H1 (cell line): ENCODE measurements at regions not wholly inside any gene's neighbourhood (a gene's known extent, or its start where the extent isn't known, plus 50 kb on each side); places are given as distances from the start of the nearest gene placed in this dataset.

Experiments used
- CTCF ChIA-PET: fragments of 300-600 bp; sonication (Branson Sonifier 250); formaldehyde crosslinking; loops from one replicate; lab custom pipeline; 2021; ENCODE audit not compliant: partially characterized antibody; lab: Charles Lee
- POLR2A ChIA-PET: fragments of 300-600 bp; sonication (Branson Sonifier 250); formaldehyde crosslinking; loops from one replicate; lab custom pipeline; 2021; ENCODE audit warnings: inconsistent platforms; ENCODE audit not compliant: partially characterized antibody; lab: Charles Lee
- DNase-seq, 2 experiments: peaks; one replicate each; pipeline versions ENCODE4 v3.0.0 to v3.0.0-alpha.2; 2010 to 2022; ENCODE audit warnings: low spot score in 2 of 2, low read depth in 1 of 2, mixed read lengths in 1 of 2
- FAIRE-seq: peaks from 2 replicates; lab custom pipeline; 2011; peaks lifted over from hg19 to GRCh38; lab: Jason Lieb, UNC
- H2AFZ ChIP-seq: 2 replicates; pipeline ENCODE4 v1.8.1; 2012; ENCODE audit warnings: low read length, inconsistent platforms
- H2AK5ac ChIP-seq: 2 replicates; pipeline ENCODE4 v1.6.1; 2013; ENCODE audit warnings: low read depth, low read length
- H2BK120ac ChIP-seq: replicated peaks from 2 replicates; pipeline ENCODE3; 2013; ENCODE audit warnings: low read depth, low read length, inconsistent platforms
- H2BK12ac ChIP-seq: 2 replicates; pipeline ENCODE4 v1.6.1; 2013; ENCODE audit warnings: low read depth, low read length
- H2BK15ac ChIP-seq: 2 replicates; pipeline ENCODE4 v1.6.1; 2013; ENCODE audit warnings: low read length
- H2BK20ac ChIP-seq: 2 replicates; pipeline ENCODE4 v1.6.1; 2013; ENCODE audit warnings: low read length
- H2BK5ac ChIP-seq: 2 replicates; pipeline ENCODE4 v1.6.1; 2013; ENCODE audit warnings: low read depth, low read length
- H3K14ac ChIP-seq: 2 replicates; pipeline ENCODE4 v1.6.1; 2013; ENCODE audit warnings: inconsistent platforms; ENCODE audit not compliant: insufficient read length
- H3K18ac ChIP-seq: 2 replicates; pipeline ENCODE4 v1.6.1; 2013; ENCODE audit warnings: low read length; ENCODE audit errors: extremely low read depth
- H3K23ac ChIP-seq: 2 replicates; pipeline ENCODE4 v1.6.1; 2013; ENCODE audit warnings: inconsistent platforms; ENCODE audit not compliant: insufficient read length
- H3K23me2 ChIP-seq: 2 replicates; pipeline ENCODE4 v1.6.1; 2013; ENCODE audit warnings: low read depth, low read length
- H3K27ac ChIP-seq: 2 replicates; pipeline ENCODE4 v1.6.1; 2011; ENCODE audit warnings: low read depth, low read length, inconsistent platforms
- H3K27me3 ChIP-seq, 4 experiments: replicated peaks in 1 of 4; 1 replicate in 1 of 4; 2 replicates in 3 of 4; pipeline versions ENCODE4 v1.6.1 to v1.8.1; 2011 to 2013; ENCODE audit warnings: low read length in 3 of 4, mild to moderate bottlenecking in 3 of 4, inconsistent platforms in 2 of 4, mixed read lengths in 2 of 4, moderate library complexity in 1 of 4; ENCODE audit not compliant: control insufficient read depth in 3 of 4, insufficient read depth in 3 of 4; ENCODE audit errors: extremely low read depth in 1 of 4
- H3K36me3 ChIP-seq, 4 experiments: 2 replicates each; pipeline versions ENCODE4 v1.6.1 to v1.8.1; 2011 to 2013; ENCODE audit warnings: mild to moderate bottlenecking in 4 of 4, low read length in 3 of 4, moderate library complexity in 2 of 4, control low read depth in 1 of 4, inconsistent platforms in 1 of 4; ENCODE audit not compliant: insufficient read depth in 4 of 4, control insufficient read depth in 2 of 4
- H3K4ac ChIP-seq: replicated peaks from 2 replicates; pipeline ENCODE3; 2013; ENCODE audit warnings: low read length, low read depth, mixed read lengths, inconsistent platforms; ENCODE audit not compliant: insufficient read length
- H3K4me1 ChIP-seq, 4 experiments: replicated peaks in 1 of 4; 1 replicate in 1 of 4; 2 replicates in 3 of 4; pipeline versions ENCODE4 v1.6.1 to v1.8.1; 2011 to 2013; ENCODE audit warnings: low read length in 3 of 4, inconsistent platforms in 2 of 4, mixed read lengths in 1 of 4; ENCODE audit not compliant: insufficient read depth in 4 of 4, control insufficient read depth in 3 of 4
- H3K4me2 ChIP-seq, 2 experiments: 2 replicates each; pipeline versions ENCODE4 v1.6.1 to v1.8.1; 2011 to 2013; ENCODE audit warnings: low read depth in 2 of 2, low read length in 2 of 2, control low read depth in 1 of 2, inconsistent platforms in 1 of 2, mild to moderate bottlenecking in 1 of 2; ENCODE audit not compliant: insufficient read depth in 1 of 2
- H3K4me3 ChIP-seq, 4 experiments: fragments of 200-600, 300-600 bp in 1 of 4; sonication (generic), shearing (Covaris generic), sonication (Bioruptor Twin) in 1 of 4; 2 replicates each; pipeline versions ENCODE4 v1.5.1 to v1.8.1; 2011 to 2016; ENCODE audit warnings: low read length in 4 of 4, low read depth in 3 of 4, control low read depth in 2 of 4, inconsistent platforms in 2 of 4, mild to moderate bottlenecking in 2 of 4, mixed read lengths in 1 of 4, moderate library complexity in 1 of 4; ENCODE audit not compliant: insufficient read depth in 2 of 4; ENCODE audit errors: extremely low read depth in 1 of 4
- H3K56ac ChIP-seq: replicated peaks from 2 replicates; pipeline ENCODE3; 2013; ENCODE audit warnings: low read depth, mild to moderate bottlenecking, mixed read lengths, low read length, inconsistent platforms; ENCODE audit not compliant: insufficient read length
- H3K79me1 ChIP-seq: 2 replicates; pipeline ENCODE4 v1.6.1; 2013; ENCODE audit warnings: low read depth, low read length, control low read depth
- H3K79me2 ChIP-seq, 2 experiments: 2 replicates each; pipeline versions ENCODE4 v1.6.1 to v1.8.1; 2012 to 2013; ENCODE audit warnings: low read length in 2 of 2, mild to moderate bottlenecking in 2 of 2, inconsistent platforms in 1 of 2; ENCODE audit not compliant: insufficient read depth in 2 of 2, control insufficient read depth in 1 of 2
- H3K9ac ChIP-seq, 4 experiments: replicated peaks in 1 of 4; 1 replicate in 1 of 4; 2 replicates in 3 of 4; pipeline versions ENCODE4 v1.6.1 to v1.8.1; 2011 to 2013; ENCODE audit warnings: low read depth in 3 of 4, low read length in 3 of 4, control low read depth in 2 of 4, mild to moderate bottlenecking in 2 of 4, moderate library complexity in 2 of 4, inconsistent platforms in 1 of 4; ENCODE audit errors: extremely low read depth in 1 of 4
- H3K9me3 ChIP-seq, 2 experiments: 2 replicates each; pipeline versions ENCODE4 v1.6.1 to v1.8.1; 2012 to 2013; ENCODE audit warnings: mild to moderate bottlenecking in 2 of 2, moderate library complexity in 2 of 2, control low read depth in 1 of 2, inconsistent platforms in 1 of 2, low read depth in 1 of 2, low read length in 1 of 2, mixed read lengths in 1 of 2; ENCODE audit not compliant: insufficient read depth in 2 of 2
- H4K20me1 ChIP-seq, 2 experiments: replicated peaks in 1 of 2; 2 replicates each; pipeline versions ENCODE3 to v1.8.1; 2011 to 2013; ENCODE audit warnings: inconsistent platforms in 2 of 2, low read length in 2 of 2, mild to moderate bottlenecking in 1 of 2; ENCODE audit not compliant: insufficient read depth in 2 of 2, control insufficient read depth in 1 of 2
- H4K5ac ChIP-seq: 2 replicates; pipeline ENCODE4 v1.6.1; 2013; ENCODE audit warnings: low read length, low read depth, mixed read lengths, inconsistent platforms; ENCODE audit not compliant: insufficient read length
- H4K8ac ChIP-seq: 2 replicates; pipeline ENCODE4 v1.8.0; 2013; ENCODE audit warnings: mild to moderate bottlenecking, moderate library complexity, low read length, inconsistent platforms; ENCODE audit not compliant: insufficient read depth; ENCODE audit errors: extremely low read depth
- H4K91ac ChIP-seq: replicated peaks from 2 replicates; pipeline ENCODE3; 2013; ENCODE audit warnings: low read length, mixed read lengths, inconsistent platforms; ENCODE audit not compliant: insufficient read length
- CEBPB ChIP-seq: IDR thresholded peaks from 2 replicates; pipeline ENCODE4 v1.6.1; 2012; ENCODE audit warnings: low read depth, low read length
- CHD1 ChIP-seq: IDR thresholded peaks from 2 replicates; pipeline ENCODE4 v1.6.1; 2012; ENCODE audit warnings: low read depth, low read length, improper control_type of control experiment
- EGR1 ChIP-seq: IDR thresholded peaks from 2 replicates; pipeline ENCODE4 v1.6.1; 2011; ENCODE audit warnings: low read depth, low read length, borderline replicate concordance
- EP300 ChIP-seq, 2 experiments: IDR thresholded peaks; 1 replicate in 1 of 2; 2 replicates in 1 of 2; pipeline ENCODE4 v1.6.1; 2011 to 2012; ENCODE audit warnings: low read depth in 2 of 2, low read length in 2 of 2, mild to moderate bottlenecking in 2 of 2, borderline replicate concordance in 1 of 2, inconsistent platforms in 1 of 2, moderate library complexity in 1 of 2
- GABPA ChIP-seq: IDR thresholded peaks from 2 replicates; pipeline ENCODE4 v1.6.1; 2011; ENCODE audit warnings: mild to moderate bottlenecking, low read length, moderate library complexity, borderline replicate concordance; ENCODE audit not compliant: insufficient read depth
- HDAC2 ChIP-seq, 2 experiments: fragments of 300-600 bp in 1 of 2; sonication (generic) in 1 of 2; IDR thresholded peaks; 2 replicates each; pipeline ENCODE4 v1.6.1; 2011 to 2012; ENCODE audit warnings: low read depth in 2 of 2, low read length in 2 of 2, mild to moderate bottlenecking in 2 of 2, moderate library complexity in 2 of 2, borderline replicate concordance in 1 of 2, inconsistent platforms in 1 of 2
- MAX ChIP-seq: IDR thresholded peaks from 2 replicates; pipeline ENCODE4 v1.6.1; 2012; ENCODE audit warnings: inconsistent platforms
- POU5F1 ChIP-seq: IDR thresholded peaks from 2 replicates; pipeline ENCODE4 v1.6.1; 2011; ENCODE audit warnings: low read depth, mild to moderate bottlenecking, low read length, moderate library complexity
- RBBP5 ChIP-seq: IDR thresholded peaks from 2 replicates; pipeline ENCODE4 v1.7.1; 2012; ENCODE audit warnings: low read depth, mild to moderate bottlenecking, inconsistent platforms, low read length, moderate library complexity, borderline replicate concordance
- SIN3A ChIP-seq, 2 experiments: IDR thresholded peaks in 1 of 2; conservative IDR thresholded peaks in 1 of 2; 2 replicates each; pipeline ENCODE4 v1.6.1; 2011 to 2012; ENCODE audit warnings: low read length in 2 of 2, improper control_type of control experiment in 1 of 2, low read depth in 1 of 2, mild to moderate bottlenecking in 1 of 2
- SIX5 ChIP-seq: IDR thresholded peaks from 2 replicates; pipeline ENCODE4 v1.6.1; 2011; ENCODE audit warnings: mild to moderate bottlenecking, low read depth, low read length
- YY1 ChIP-seq: IDR thresholded peaks from 2 replicates; pipeline ENCODE4 v1.6.1; 2011; ENCODE audit warnings: low read depth, mild to moderate bottlenecking, low read length
- WGBS, 2 experiments: shearing (Covaris generic) in 1 of 2; methylation state at CpG; one replicate each; pipeline versions ENCODE4 v1.1.6 to v1.1.7; 2013 to 2015; ENCODE audit warnings: low lambda C conversion rate in 2 of 2, mixed read lengths in 2 of 2, inconsistent platforms in 1 of 2, low coverage in 1 of 2, missing lambda C conversion rate in 1 of 2; ENCODE audit not compliant: insufficient replicate concordance in 2 of 2, insufficient coverage in 1 of 2, insufficient read length in 1 of 2; ENCODE audit errors: extremely low coverage in 1 of 2, missing lambda C conversion rate in 1 of 2; 5-methylcytosine and 5-hydroxymethylcytosine counted together
- TF ChIP-seq, protein P1 (sequence below): IDR thresholded peaks from 2 replicates; pipeline ENCODE4 v1.6.1; 2011; ENCODE audit warnings: low read length, improper control_type of control experiment

DNA sequence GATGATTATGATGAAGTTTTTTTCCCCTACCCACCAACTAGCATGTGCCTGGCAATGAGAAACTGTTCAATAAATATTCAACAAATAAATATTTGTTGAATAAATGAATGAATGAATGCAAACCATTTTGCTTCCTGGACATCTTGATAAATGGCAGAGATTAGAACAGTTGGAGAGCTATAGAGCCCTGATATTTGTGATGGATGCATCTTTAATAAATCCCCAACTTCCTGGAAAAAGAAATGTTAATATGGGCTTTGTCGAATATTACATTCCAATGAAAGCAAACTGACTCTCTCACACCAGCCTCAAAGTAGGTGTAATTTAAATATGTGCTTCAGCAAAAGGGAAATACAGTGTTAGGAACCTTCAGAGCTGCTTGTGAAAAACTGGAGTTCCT is 419.7 kb downstream of the MID1IP1 start:
- Histone ChIP-seq H2BK120ac (no peak overlapping the region), H4K8ac (no peak overlapping the region), H2BK20ac (no peak overlapping the region), H3K23ac (no peak overlapping the region), H3K14ac (no peak overlapping the region), H3K27ac (no peak overlapping the region), H3K4me1 (no peaks in the 10 kb centered on the region), H4K20me1 (no peaks in the 10 kb centered on the region), H3K36me3 (no peaks in the 10 kb centered on the region), H2BK12ac (no peak overlapping the region), H3K79me1 (no peaks in the 10 kb centered on the region), H3K56ac (no peak overlapping the region), H3K4me2 (no peak overlapping the region), H3K23me2 (no peaks in the 10 kb centered on the region), H2AK5ac (no peak overlapping the region), H3K79me2 (no peaks in the 10 kb centered on the region), H3K9me3 (no peaks in the 10 kb centered on the region), H4K91ac (no peak overlapping the region), H3K18ac (no peak overlapping the region), H3K9ac (no peak overlapping the region), H2BK15ac (no peak overlapping the region), H3K27me3 (no peaks in the 10 kb centered on the region), H2AFZ (no peak overlapping the region), H3K4me3 (no peak overlapping the region), H4K5ac (no peak overlapping the region), H3K4ac (no peak overlapping the region), H2BK5ac (no peak overlapping the region)
- FAIRE-seq: no peak
- CTCF ChIA-PET: interaction anchor here (1.5 kb wide), 1 partner anchor 10 kb away, joined by 3 read pairs; no protein-coding TSS in a partner anchor
- DNase-seq: no peak
- WGBS, 2 experiments: 100% methylated on average over 1 of the region's 1 CpG; no CpG with 5 or more reads in 1 of the 2 experiments
- POLR2A ChIA-PET: no interaction called here
- no peak for TF ChIP-seq EGR1
- no peak for TF ChIP-seq SIN3A (conservative IDR thresholded peaks at IDR 0.05 in 1 of 2, IDR thresholded peaks at IDR 0.05 in 1 of 2; ENCODE audit: low read depth in 1 of 2, low read length in 2 of 2)
- no peak for TF ChIP-seq CHD1
- no peak for TF ChIP-seq HDAC2 (IDR thresholded peaks at IDR 0.05; ENCODE audit: borderline replicate concordance in 1 of 2, low read depth in 2 of 2, low read length in 2 of 2)
- TF ChIP-seq CEBPB: no peak
- TF ChIP-seq EP300 (IDR thresholded peaks at IDR 0.05; ENCODE audit: borderline replicate concordance in 1 of 2, low read depth in 2 of 2, low read length in 2 of 2): no peak
- no peak for TF ChIP-seq MAX
- TF ChIP-seq POU5F1: no peak
- TF ChIP-seq, protein P1, sequence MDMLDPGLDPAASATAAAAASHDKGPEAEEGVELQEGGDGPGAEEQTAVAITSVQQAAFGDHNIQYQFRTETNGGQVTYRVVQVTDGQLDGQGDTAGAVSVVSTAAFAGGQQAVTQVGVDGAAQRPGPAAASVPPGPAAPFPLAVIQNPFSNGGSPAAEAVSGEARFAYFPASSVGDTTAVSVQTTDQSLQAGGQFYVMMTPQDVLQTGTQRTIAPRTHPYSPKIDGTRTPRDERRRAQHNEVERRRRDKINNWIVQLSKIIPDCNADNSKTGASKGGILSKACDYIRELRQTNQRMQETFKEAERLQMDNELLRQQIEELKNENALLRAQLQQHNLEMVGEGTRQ: no peak
- TF ChIP-seq YY1: no peak
- no peak for TF ChIP-seq SIX5
- no peak for TF ChIP-seq RBBP5
- no peak for TF ChIP-seq GABPA
